ENCODE measurements at regions not wholly inside any gene's neighbourhood (a gene's known extent, or its start where the extent isn't known, plus 50 kb on each side); places are given as distances from the start of the nearest gene placed in this dataset.

DNA sequence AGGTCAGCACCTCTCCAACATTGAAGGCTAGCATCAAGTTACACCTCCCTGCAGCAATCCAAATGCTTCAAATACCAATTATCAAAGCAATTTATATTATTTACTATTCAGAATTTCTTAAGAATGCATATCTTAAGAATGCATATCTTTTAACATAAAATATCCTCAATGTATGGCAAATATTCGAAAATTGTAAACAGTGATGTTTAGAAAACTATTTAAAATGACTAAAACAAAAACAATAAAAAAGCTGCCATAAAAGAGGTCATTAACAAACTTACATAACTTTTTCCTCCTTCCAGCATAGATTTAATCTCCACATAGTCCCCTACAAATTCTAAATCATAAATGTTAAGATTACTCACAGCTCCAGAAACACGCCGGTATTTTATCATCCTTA lies 85.1 kb upstream of the SOX6 start:
- TF ChIP-seq, protein P1, sequence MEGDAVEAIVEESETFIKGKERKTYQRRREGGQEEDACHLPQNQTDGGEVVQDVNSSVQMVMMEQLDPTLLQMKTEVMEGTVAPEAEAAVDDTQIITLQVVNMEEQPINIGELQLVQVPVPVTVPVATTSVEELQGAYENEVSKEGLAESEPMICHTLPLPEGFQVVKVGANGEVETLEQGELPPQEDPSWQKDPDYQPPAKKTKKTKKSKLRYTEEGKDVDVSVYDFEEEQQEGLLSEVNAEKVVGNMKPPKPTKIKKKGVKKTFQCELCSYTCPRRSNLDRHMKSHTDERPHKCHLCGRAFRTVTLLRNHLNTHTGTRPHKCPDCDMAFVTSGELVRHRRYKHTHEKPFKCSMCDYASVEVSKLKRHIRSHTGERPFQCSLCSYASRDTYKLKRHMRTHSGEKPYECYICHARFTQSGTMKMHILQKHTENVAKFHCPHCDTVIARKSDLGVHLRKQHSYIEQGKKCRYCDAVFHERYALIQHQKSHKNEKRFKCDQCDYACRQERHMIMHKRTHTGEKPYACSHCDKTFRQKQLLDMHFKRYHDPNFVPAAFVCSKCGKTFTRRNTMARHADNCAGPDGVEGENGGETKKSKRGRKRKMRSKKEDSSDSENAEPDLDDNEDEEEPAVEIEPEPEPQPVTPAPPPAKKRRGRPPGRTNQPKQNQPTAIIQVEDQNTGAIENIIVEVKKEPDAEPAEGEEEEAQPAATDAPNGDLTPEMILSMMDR (IDR thresholded peaks at IDR 0.05; ENCODE audit: insufficient read depth, low read depth, low read length, missing control alignments), result no peak
- no peak for DNase-seq (ENCODE audit: low read depth)
- no peak overlapping the region for H3K4me3 ChIP-seq (ENCODE audit: low read length)

DNA sequence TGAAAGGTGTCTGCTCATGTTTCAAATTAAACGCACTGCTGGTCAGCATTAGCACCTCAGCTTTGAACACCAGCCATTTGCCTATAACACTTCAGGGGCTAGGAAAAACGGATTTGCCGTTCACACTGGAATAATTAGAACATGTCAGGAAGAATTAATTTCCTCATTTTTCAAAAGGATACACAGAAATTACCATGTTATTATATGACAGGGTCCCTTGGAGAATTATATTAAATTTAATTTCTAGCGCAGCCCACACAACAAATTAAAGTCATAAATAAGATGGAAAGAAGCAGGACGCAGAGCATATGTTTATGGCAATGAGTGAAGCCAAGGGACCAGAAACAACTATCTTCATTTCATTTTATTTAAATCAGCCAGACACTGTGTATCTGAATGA lies 83.8 kb upstream of the SOX6 start:
- TF ChIP-seq, protein P1 (IDR thresholded peaks at IDR 0.05; ENCODE audit: insufficient read depth, low read depth, low read length, missing control alignments), result no peak

DNA sequence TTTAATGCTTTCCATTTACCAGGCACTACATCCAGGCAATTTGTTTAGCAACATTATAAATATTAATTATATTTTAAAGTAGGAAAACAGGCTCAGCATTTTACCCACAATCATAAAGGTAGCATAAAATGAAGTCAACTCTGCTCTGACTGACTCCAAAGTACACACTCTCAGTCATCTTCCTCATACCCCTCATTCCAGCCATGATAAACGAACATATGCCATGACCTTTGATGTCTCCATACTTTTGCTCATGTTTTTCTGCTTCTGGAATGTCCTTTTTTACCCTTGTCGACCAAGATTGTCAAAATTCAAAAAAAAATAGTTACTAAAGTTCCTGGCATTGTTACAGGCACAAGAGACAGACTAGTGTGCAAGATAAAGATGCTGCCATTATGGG lies 77.7 kb upstream of the SOX6 start:
- TF ChIP-seq, protein P1 (IDR thresholded peaks at IDR 0.05; ENCODE audit: insufficient read depth, low read depth, low read length, missing control alignments), result no peak
- H3K4me3 ChIP-seq (ENCODE audit: low read length), result no peak overlapping the region
- DNase-seq (ENCODE audit: low read depth), result no peak

More for the DNA sequence above, 83.8 kb upstream of the SOX6 start:
- no peak for DNase-seq (ENCODE audit: low read depth)
- H3K4me3 ChIP-seq (ENCODE audit: low read length), result no peak overlapping the region

DNA sequence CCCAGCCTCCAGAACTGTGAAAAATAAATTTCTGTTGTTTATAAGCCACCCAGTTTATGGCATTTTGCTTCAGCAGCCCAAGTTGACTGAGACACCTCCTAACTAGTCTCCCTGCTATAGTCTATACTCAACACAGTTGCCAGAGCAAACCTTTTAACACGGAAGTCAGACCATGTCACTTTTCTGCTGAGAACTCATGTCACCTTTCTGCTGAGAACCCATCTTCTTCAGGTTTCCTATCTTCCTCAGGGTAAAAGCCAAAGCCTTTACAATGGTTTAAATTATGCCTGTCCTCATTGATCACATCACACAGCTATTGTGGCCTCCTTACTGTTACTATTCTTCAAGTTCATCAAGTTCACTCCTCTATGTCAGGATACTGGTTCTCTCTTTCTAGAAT lies 74.3 kb upstream of the SOX6 start:
- no peak overlapping the region for H3K4me3 ChIP-seq (ENCODE audit: low read length)
- DNase-seq (ENCODE audit: low read depth), result no peak
- TF ChIP-seq, protein P1 (IDR thresholded peaks at IDR 0.05; ENCODE audit: insufficient read depth, low read depth, low read length, missing control alignments), result no peak

DNA sequence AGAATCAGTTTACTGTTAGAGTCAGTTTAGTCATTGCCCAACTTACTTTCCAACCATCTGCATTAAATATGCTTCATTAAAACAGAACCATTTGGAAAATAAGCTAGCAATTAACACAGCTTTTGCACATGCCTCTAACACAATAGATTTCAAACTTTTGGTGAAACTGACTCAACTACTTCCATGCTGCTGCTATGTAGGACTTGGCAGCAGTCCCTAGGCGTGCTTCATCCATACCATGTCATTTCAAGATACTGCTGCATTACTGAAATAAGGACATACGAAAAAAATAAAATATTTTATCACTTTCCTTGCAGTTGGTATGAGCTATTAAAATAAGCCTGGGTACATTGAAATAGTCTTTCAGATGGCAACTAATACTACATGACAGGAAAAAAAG lies 65.5 kb upstream of the SOX6 start:
- DNase-seq (ENCODE audit: low read depth), result no peak
- TF ChIP-seq, protein P1 (IDR thresholded peaks at IDR 0.05; ENCODE audit: insufficient read depth, low read depth, low read length, missing control alignments), result no peak
- no peak overlapping the region for H3K4me3 ChIP-seq (ENCODE audit: low read length)

DNA sequence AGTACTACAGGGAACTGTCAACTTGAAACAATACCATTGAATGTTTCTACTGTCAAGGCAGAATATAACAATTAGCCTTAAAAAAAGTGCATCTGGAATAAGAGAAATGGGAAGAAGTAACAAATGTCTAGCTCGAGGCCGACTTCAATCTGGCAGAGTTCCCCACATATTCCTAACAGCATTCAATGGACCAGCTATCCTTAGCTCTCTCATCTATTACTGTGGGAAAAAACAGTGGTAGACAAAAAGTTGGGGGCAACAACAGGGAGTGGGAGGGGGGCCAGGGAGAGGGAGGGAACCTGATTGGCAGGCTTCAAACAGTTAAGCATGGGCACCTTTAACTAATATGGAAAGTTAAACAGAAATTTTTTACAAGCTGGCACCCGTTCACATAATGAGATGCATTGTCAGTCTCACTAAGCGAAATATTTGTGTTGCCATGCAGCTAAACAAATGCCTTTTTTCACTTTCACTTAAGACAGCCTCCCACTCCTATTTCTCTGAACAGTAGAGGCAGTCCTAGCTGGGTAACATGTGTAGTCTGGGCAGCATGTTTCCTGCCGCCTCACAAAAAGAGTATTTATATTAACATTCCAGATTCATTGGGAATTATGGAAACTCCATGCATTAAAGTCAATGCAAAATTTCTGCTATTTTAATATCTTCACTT lies 62.2 kb upstream of the SOX6 start:
- TF ChIP-seq, protein P1 (IDR thresholded peaks at IDR 0.05; ENCODE audit: insufficient read depth, low read depth, low read length, missing control alignments), result no peak
- no peak overlapping the region for H3K4me3 ChIP-seq (ENCODE audit: low read length)
- DNase-seq (ENCODE audit: low read depth), result peak; percentile 2

DNA sequence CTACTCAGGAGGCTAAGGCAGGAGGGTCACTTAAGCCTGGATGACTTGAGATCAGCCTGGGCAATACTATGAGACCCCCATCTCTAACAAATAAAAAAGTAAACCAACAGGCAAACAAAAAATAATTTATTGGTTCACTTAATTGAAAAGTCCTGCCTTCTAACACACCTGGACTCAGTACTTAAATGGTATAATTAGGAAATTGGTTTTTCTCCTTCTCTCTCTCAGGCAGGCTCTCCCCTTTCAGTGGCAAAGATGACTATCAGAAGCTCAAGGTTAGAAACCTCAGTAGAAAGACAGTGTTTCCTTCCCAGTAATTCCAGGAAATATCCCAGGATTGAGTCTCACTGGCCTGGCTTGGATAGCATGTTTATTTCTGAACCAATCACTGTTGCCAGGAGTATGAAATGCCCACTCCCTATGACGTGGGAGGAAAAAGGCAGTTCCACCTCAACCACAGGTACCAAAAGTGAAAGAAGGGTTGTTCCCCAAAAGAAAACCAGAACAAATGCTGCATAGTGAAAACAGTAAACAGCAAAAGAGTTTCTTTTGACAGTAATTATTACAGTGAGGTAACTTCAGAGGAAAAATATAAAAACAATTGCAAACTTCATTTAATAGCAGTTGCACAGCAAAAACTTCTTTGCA lies 56.3 kb upstream of the SOX6 start:
- no peak for DNase-seq (ENCODE audit: low read depth)
- H3K4me3 ChIP-seq (ENCODE audit: low read length), result no peak overlapping the region
- TF ChIP-seq, protein P1 (IDR thresholded peaks at IDR 0.05; ENCODE audit: insufficient read depth, low read depth, low read length, missing control alignments), result no peak
